ENCODE measurements at regions not wholly inside any gene's neighbourhood (a gene's known extent, or its start where the extent isn't known, plus 50 kb on each side); places are given as distances from the start of the nearest gene placed in this dataset.

GRCh38 chr2:120959426-120959825 lies 223.8 kb downstream of the GLI2 start:
- DNase-seq = no peak

- DNase-seq = no peak
These were observed 225.2 kb downstream of the GLI2 start for GRCh38 chr2:120960770-120961366.

- DNase-seq = no peak
These were observed 225.7 kb downstream of the GLI2 start for GRCh38 chr2:120961396-120961795.

GRCh38 chr2:120963997-120964705 lies 228.5 kb downstream of the GLI2 start:
- no peak for DNase-seq

- no peak for DNase-seq
These were observed 229.2 kb downstream of the GLI2 start for GRCh38 chr2:120964819-120965218.

GRCh38 chr2:120966510-120967254 lies 231.0 kb downstream of the GLI2 start:
- no peak for DNase-seq

GRCh38 chr2:120968307-120969015 lies 232.8 kb downstream of the GLI2 start:
- DNase-seq = no peak

GRCh38 chr2:120969613-120970355 lies 234.1 kb downstream of the GLI2 start:
- DNase-seq = no peak

- DNase-seq = no peak
These were observed 236.2 kb downstream of the GLI2 start for GRCh38 chr2:120971866-120972265.

- DNase-seq = no peak
These were observed 236.6 kb downstream of the GLI2 start for GRCh38 chr2:120972286-120972685.

GRCh38 chr2:120973196-120973595 lies 237.5 kb downstream of the GLI2 start:
- DNase-seq = no peak

GRCh38 chr2:120974950-120975349 lies 239.3 kb downstream of the GLI2 start:
- DNase-seq = no peak

- DNase-seq = no peak
These were observed 241.0 kb downstream of the GLI2 start for GRCh38 chr2:120976501-120977307.

GRCh38 chr2:120977582-120978358 lies 242.1 kb downstream of the GLI2 start:
- DNase-seq = no peak

- no peak for DNase-seq
These were observed 242.8 kb downstream of the GLI2 start for GRCh38 chr2:120978359-120979050.

GRCh38 chr2:120979398-120979797 lies 243.7 kb downstream of the GLI2 start:
- no peak for DNase-seq

- DNase-seq = no peak
These were observed 244.3 kb downstream of the GLI2 start for GRCh38 chr2:120979921-120980320.

GRCh38 chr2:120981443-120981842 lies 245.8 kb downstream of the GLI2 start:
- DNase-seq = no peak

GRCh38 chr2:120982598-120982997 lies 246.9 kb downstream of the GLI2 start:
- no peak for DNase-seq

- no peak for DNase-seq
These were observed 247.7 kb downstream of the GLI2 start for GRCh38 chr2:120983344-120983743.

Measured in activated CD4-positive, alpha-beta T cell treated with anti-CD3 and anti-CD28 coated beads for 1 hour (primary cell).